Inflammatory macrophage treated with lipopolysaccharide for 4 hours (primary cell): ENCODE measurements at regions not wholly inside any gene's neighbourhood (a gene's known extent, or its start where the extent isn't known, plus 50 kb on each side); places are given as distances from the start of the nearest gene placed in this dataset.

ENCODE experiments used
- DNase-seq: peaks from one replicate; pipeline ENCODE4 v3.0.0-alpha.2; 2020

- no peak for DNase-seq
Observed at GRCh38 chr9:116009420-116009819, 144.2 kb upstream of the PAPPA start.

- no peak for DNase-seq
Observed at GRCh38 chr9:116015855-116016254, 137.7 kb upstream of the PAPPA start.

- DNase-seq, result no peak
Observed at GRCh38 chr9:116020146-116020545, 133.4 kb upstream of the PAPPA start.

- DNase-seq, result no peak
Observed at GRCh38 chr9:116020801-116021200, 132.8 kb upstream of the PAPPA start.

- DNase-seq, result no peak
Observed at GRCh38 chr9:116027096-116027495, 126.5 kb upstream of the PAPPA start.

GRCh38 chr9:116027511-116027910, 126.1 kb upstream of the PAPPA start:
- DNase-seq, result no peak

- no peak for DNase-seq
Observed at GRCh38 chr9:116027951-116028350, 125.6 kb upstream of the PAPPA start.

GRCh38 chr9:116030517-116030916, 123.1 kb upstream of the PAPPA start:
- no peak for DNase-seq

GRCh38 chr9:116032683-116033440, 120.7 kb upstream of the PAPPA start:
- DNase-seq, result no peak

GRCh38 chr9:116039312-116039711, 114.3 kb upstream of the PAPPA start:
- no peak for DNase-seq

GRCh38 chr9:116039893-116040292, 113.7 kb upstream of the PAPPA start:
- DNase-seq, result no peak

GRCh38 chr9:116042321-116042720, 111.3 kb upstream of the PAPPA start:
- no peak for DNase-seq

- no peak for DNase-seq
Observed at GRCh38 chr9:116045083-116045482, 108.5 kb upstream of the PAPPA start.

GRCh38 chr9:116048081-116048480, 105.5 kb upstream of the PAPPA start:
- DNase-seq, result no peak

GRCh38 chr9:116049456-116049855, 104.1 kb upstream of the PAPPA start:
- DNase-seq, result no peak

GRCh38 chr9:116051528-116051927, 102.1 kb upstream of the PAPPA start:
- no peak for DNase-seq

GRCh38 chr9:116055536-116055935, 98.1 kb upstream of the PAPPA start:
- no peak for DNase-seq

GRCh38 chr9:116057371-116057770, 96.2 kb upstream of the PAPPA start:
- no peak for DNase-seq

- DNase-seq, result no peak
Observed at GRCh38 chr9:116058421-116058820, 95.2 kb upstream of the PAPPA start.

GRCh38 chr9:116059466-116059865, 94.1 kb upstream of the PAPPA start:
- DNase-seq, result no peak

- no peak for DNase-seq
Observed at GRCh38 chr9:116060631-116061030, 93.0 kb upstream of the PAPPA start.

GRCh38 chr9:116061546-116062205, 91.9 kb upstream of the PAPPA start:
- DNase-seq, result no peak

GRCh38 chr9:116062206-116062550, 91.4 kb upstream of the PAPPA start:
- DNase-seq, result no peak

GRCh38 chr9:116064970-116065369, 88.6 kb upstream of the PAPPA start:
- no peak for DNase-seq

- no peak for DNase-seq
Observed at GRCh38 chr9:116066221-116066620, 87.4 kb upstream of the PAPPA start.
